GM12873 (cell line): ENCODE measurements at regions not wholly inside any gene's neighbourhood (a gene's known extent, or its start where the extent isn't known, plus 50 kb on each side); places are given as distances from the start of the nearest gene placed in this dataset.

ENCODE experiments used
- CTCF ChIP-seq: IDR thresholded peaks from 2 replicates; pipeline ENCODE4 v1.5.1; 2012; ENCODE audit warnings: low read depth, mild to moderate bottlenecking, moderate library complexity, low read length, control low read depth; ENCODE audit not compliant: insufficient read depth; ENCODE audit errors: missing control alignments

DNA sequence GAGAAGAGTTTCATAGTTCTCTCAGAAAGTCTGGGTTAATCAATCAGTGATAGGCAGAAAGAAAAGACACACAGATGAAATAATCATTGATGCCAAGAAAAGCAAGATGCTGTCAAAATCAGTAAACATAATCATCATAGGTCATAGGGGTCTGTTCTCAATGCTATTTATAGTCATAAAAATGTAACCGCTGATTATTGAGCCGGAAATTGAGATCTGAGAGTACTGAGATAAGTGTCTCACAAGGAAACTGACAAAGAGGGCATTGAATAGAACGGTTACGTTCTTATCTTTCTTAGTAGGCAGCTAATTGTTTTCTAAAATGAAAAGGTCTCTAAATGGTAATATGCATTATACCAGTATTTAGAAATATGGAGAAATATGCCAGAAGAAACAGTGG is 1686.1 kb upstream of the AGA start:
- TF ChIP-seq CTCF: no peak

DNA sequence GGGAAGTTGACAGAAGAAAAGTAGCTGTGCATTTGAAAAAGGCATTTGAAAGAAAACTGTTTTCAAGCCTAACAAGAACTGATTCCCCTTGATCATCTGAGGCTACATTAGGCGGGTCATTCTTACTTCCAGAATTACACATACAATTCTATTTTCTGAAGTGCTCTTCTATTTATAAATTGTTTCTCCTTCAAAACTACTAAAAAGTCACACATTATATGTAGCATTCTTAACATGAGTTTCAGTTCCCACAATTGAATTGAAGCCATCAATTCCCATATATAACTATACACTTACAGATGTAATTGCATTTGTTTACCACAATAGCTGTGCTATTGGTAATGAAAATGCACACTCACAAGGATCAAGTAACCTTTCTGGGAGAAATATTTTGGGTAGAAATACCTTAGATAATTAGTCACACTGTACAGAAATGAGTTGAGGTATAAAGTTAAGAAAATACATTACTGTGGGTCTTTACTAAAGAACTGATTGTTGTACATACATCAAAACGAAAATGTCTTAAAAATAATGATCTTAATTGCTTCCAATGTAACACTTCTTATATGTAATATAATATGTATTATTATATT is 1688.0 kb upstream of the AGA start:
- no peak for TF ChIP-seq CTCF

GRCh38 chr4:179145746-179146525 is 1703.7 kb upstream of the AGA start:
- no peak for TF ChIP-seq CTCF

DNA sequence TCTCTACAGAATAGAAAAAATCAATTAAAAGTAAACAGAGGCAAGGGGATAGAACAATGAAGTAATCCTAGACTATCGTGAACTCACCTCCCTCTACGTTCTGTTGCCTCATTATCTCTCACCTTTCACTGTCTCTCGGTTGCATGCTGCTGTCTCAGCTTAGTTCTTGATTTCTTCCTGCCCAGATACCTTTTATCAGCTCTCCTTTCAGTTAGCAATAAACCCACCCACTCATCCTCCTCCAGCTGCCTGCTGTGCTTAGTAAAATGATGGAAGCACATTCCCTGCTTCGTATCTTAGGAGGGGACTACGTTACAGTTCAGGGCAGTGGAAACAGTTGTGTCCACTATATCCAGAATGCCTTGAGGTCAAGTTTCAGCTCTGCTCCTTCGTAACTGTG is 1709.5 kb upstream of the AGA start:
- TF ChIP-seq CTCF: no peak

- no peak for TF ChIP-seq CTCF
Observed at GRCh38 chr4:179163147-179163546, 1720.9 kb upstream of the AGA start.

GRCh38 chr4:179164267-179164999 is 1722.2 kb upstream of the AGA start:
- no peak for TF ChIP-seq CTCF
